HG03460 (cell line): ENCODE measurements at regions not wholly inside any gene's neighbourhood (a gene's known extent, or its start where the extent isn't known, plus 50 kb on each side); places are given as distances from the start of the nearest gene placed in this dataset.
"Not testable (repeated sequence)": the region's sequence is repeated elsewhere in the genome, so short reads cannot be mapped to it uniquely, and the experiment has no call there.

ENCODE experiments used
- ATAC-seq: cut with Tn5 transposase; IDR thresholded peaks from one replicate; pipeline ENCODE4 v1.9.1; 2021; ENCODE audit not compliant: unreplicated experiment

- no peak for ATAC-seq
Observed at GRCh38 chr16:17759451-17760390, 289.0 kb upstream of the XYLT1 start.

GRCh38 chr16:17757808-17758207, 287.0 kb upstream of the XYLT1 start:
- ATAC-seq: no peak

GRCh38 chr16:17755158-17755557, 284.4 kb upstream of the XYLT1 start:
- no peak for ATAC-seq

GRCh38 chr16:17753434-17753833, 282.7 kb upstream of the XYLT1 start:
- no peak for ATAC-seq

GRCh38 chr16:17749706-17750105, 278.9 kb upstream of the XYLT1 start:
- ATAC-seq: no peak

GRCh38 chr16:17748044-17748719, 277.4 kb upstream of the XYLT1 start:
- no peak for ATAC-seq

- ATAC-seq: no peak
Observed at GRCh38 chr16:17747081-17747756, 276.5 kb upstream of the XYLT1 start.

GRCh38 chr16:17744921-17745572, 274.3 kb upstream of the XYLT1 start:
- no peak for ATAC-seq

GRCh38 chr16:17743578-17743977, 272.8 kb upstream of the XYLT1 start:
- no peak for ATAC-seq

- ATAC-seq: no peak
Observed at GRCh38 chr16:17743158-17743557, 272.4 kb upstream of the XYLT1 start.

GRCh38 chr16:17735099-17735498, 264.3 kb upstream of the XYLT1 start:
- not testable (repeated sequence) for ATAC-seq

GRCh38 chr16:17729820-17730219, 259.1 kb upstream of the XYLT1 start:
- ATAC-seq: no peak

GRCh38 chr16:17728196-17728595, 257.4 kb upstream of the XYLT1 start:
- no peak for ATAC-seq

- no peak for ATAC-seq
Observed at GRCh38 chr16:17724242-17724898, 253.6 kb upstream of the XYLT1 start.

- no peak for ATAC-seq
Observed at GRCh38 chr16:17723531-17724134, 252.9 kb upstream of the XYLT1 start.

GRCh38 chr16:17718495-17718894, 247.7 kb upstream of the XYLT1 start:
- ATAC-seq: no peak

- ATAC-seq: no peak
Observed at GRCh38 chr16:17705847-17706246, 235.1 kb upstream of the XYLT1 start.

- no peak for ATAC-seq
Observed at GRCh38 chr16:17696616-17697015, 225.9 kb upstream of the XYLT1 start.

GRCh38 chr16:17692484-17692883, 221.7 kb upstream of the XYLT1 start:
- no peak for ATAC-seq

- ATAC-seq: no peak
Observed at GRCh38 chr16:17691899-17692176, 221.1 kb upstream of the XYLT1 start.
